ENCODE measurements at regions not wholly inside any gene's neighbourhood (a gene's known extent, or its start where the extent isn't known, plus 50 kb on each side); places are given as distances from the start of the nearest gene placed in this dataset.

DNA sequence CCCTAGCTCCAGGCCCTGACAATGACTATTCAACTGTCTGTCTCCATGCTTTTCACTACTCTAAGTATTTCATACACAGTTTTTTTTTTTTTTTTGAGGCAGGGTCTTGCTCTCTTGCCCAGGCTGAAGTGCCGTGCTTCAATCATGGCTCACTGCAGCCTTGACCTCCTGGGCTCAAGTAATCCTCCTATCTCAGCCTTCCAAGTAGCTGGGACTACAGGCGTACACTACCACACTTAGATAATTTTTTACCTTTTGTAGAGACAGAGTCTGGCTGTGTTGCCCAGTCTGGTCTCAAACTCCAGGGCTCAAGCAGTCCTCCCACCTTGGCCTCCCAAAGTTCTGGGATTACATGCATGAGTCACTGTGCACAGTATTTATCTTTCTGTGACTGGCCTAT is 815.4 kb downstream of the DACH1 start:
- no peak for TF ChIP-seq CTCF (IDR thresholded peaks at IDR 0.05; ENCODE audit: partially characterized antibody, unreplicated experiment)
- H3K27me3 Mint-ChIP-seq (ENCODE audit: unreplicated experiment): no peaks in the 10 kb centered on the region
- no peak overlapping the region for H3K4me3 Mint-ChIP-seq (ENCODE audit: unreplicated experiment)
- peaks cover 13% of the 10 kb centered on the region for H3K36me3 Mint-ChIP-seq (ENCODE audit: unreplicated experiment)
- H3K4me1 Mint-ChIP-seq (ENCODE audit: low read depth, unreplicated experiment): peaks cover 5% of the 10 kb centered on the region
- DNase-seq: no peak
- H3K27ac Mint-ChIP-seq (ENCODE audit: unreplicated experiment): no peak overlapping the region
- no peaks in the 10 kb centered on the region for H3K9me3 Mint-ChIP-seq (ENCODE audit: unreplicated experiment)

DNA sequence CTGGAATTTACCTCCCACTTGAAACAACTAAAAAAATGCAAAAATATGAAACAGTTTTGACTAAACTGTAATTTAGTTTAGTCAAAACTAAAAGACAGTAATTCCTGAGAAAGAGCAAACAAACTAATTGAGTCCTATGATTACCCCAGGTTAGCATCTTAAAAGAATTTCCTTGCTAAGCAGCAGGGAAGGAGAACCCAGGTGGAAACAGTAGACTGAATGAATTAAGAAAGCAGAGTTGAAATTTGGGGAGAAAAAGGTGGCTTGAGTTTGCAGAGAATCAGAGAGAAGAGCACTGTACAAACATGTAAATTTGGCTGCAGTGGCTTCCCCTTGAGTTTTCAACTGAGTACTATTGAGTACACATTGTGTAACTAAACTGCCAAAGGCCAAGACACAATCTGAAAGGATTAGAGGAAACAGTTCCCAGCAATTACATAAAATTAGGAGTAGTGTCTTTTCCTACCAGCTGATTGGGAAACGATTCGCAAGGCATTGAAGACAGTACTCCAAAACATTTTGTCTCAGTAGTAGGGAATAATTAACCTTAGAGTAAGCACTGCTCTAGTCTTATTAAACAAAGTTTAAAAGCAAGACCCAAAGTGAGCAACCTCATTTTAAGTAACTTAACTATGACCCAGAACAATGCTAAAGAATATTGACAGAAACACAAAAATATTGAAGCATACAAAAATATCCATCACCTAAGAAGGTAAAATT is 820.5 kb downstream of the DACH1 start:
- Mint-ChIP-seq H3K27ac (ENCODE audit: unreplicated experiment) (no peak overlapping the region), H3K4me3 (ENCODE audit: unreplicated experiment) (no peak overlapping the region), H3K9me3 (ENCODE audit: unreplicated experiment) (peaks cover 1% of the 10 kb centered on the region), H3K4me1 (ENCODE audit: low read depth, unreplicated experiment) (peaks cover 11% of the 10 kb centered on the region), H3K36me3 (ENCODE audit: unreplicated experiment) (no peaks in the 10 kb centered on the region), H3K27me3 (ENCODE audit: unreplicated experiment) (no peaks in the 10 kb centered on the region)
- no peak for TF ChIP-seq CTCF (IDR thresholded peaks at IDR 0.05; ENCODE audit: partially characterized antibody, unreplicated experiment)
- DNase-seq: no peak

DNA sequence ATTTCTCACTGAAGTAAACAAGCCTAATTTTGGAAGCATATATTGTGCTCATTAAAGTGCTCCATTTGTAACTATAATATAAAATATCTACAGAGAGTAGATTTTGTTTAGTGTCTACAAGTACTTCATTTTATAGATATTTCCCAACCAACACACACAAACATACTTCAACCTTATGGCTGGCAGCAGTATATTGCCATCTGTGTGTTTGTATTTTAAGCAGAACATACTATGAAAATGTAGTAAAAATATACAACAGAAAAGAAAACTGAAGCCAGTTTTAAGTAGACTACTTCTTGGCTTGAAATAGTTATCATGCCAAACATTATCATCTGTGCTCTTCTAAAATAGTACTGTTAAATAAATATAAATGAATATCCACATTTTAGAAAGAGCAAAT is 821.9 kb downstream of the DACH1 start:
- H3K9me3 Mint-ChIP-seq (ENCODE audit: unreplicated experiment): peaks cover 1% of the 10 kb centered on the region
- DNase-seq: no peak
- no peak overlapping the region for H3K27ac Mint-ChIP-seq (ENCODE audit: unreplicated experiment)
- no peak overlapping the region for H3K4me3 Mint-ChIP-seq (ENCODE audit: unreplicated experiment)
- H3K36me3 Mint-ChIP-seq (ENCODE audit: unreplicated experiment): no peaks in the 10 kb centered on the region
- no peaks in the 10 kb centered on the region for H3K27me3 Mint-ChIP-seq (ENCODE audit: unreplicated experiment)
- TF ChIP-seq CTCF (IDR thresholded peaks at IDR 0.05; ENCODE audit: partially characterized antibody, unreplicated experiment): no peak
- H3K4me1 Mint-ChIP-seq (ENCODE audit: low read depth, unreplicated experiment): peaks cover 11% of the 10 kb centered on the region

GRCh38 chr13:71039440-71039839 is 827.6 kb downstream of the DACH1 start:
- Mint-ChIP-seq H3K36me3 (ENCODE audit: unreplicated experiment) (no peaks in the 10 kb centered on the region), H3K9me3 (ENCODE audit: unreplicated experiment) (no peaks in the 10 kb centered on the region), H3K27me3 (ENCODE audit: unreplicated experiment) (no peaks in the 10 kb centered on the region)

More at GRCh38 chr13:71039440-71039839, 827.6 kb downstream of the DACH1 start:
- no peak for TF ChIP-seq CTCF (IDR thresholded peaks at IDR 0.05; ENCODE audit: partially characterized antibody, unreplicated experiment)
- Mint-ChIP-seq H3K4me1 (ENCODE audit: low read depth, unreplicated experiment) (no peaks in the 10 kb centered on the region), H3K27ac (ENCODE audit: unreplicated experiment) (no peak overlapping the region), H3K4me3 (ENCODE audit: unreplicated experiment) (no peak overlapping the region)
- no peak for DNase-seq
